Progenitor cell of endocrine pancreas (in vitro differentiated cells): ENCODE measurements at regions not wholly inside any gene's neighbourhood (a gene's known extent, or its start where the extent isn't known, plus 50 kb on each side); places are given as distances from the start of the nearest gene placed in this dataset.

Source experiments
- DNase-seq: peaks from one replicate; pipeline ENCODE4 v3.0.0; 2021; ENCODE audit warnings: low spot score; ENCODE audit not compliant: unreplicated experiment
- H3K27ac Mint-ChIP-seq: 2 replicates; pipeline ENCODE4 v1.8.0; 2021; ENCODE audit warnings: mild to moderate bottlenecking, moderate library complexity, mixed read lengths
- H3K27me3 Mint-ChIP-seq: 2 replicates; pipeline ENCODE4 v1.8.0; 2021; ENCODE audit warnings: mixed read lengths
- H3K36me3 Mint-ChIP-seq: 2 replicates; pipeline ENCODE4 v1.8.0; 2022; ENCODE audit warnings: mixed read lengths; ENCODE audit not compliant: insufficient read depth
- H3K4me1 Mint-ChIP-seq: 2 replicates; pipeline ENCODE4 v1.8.0; 2021; ENCODE audit warnings: low read depth, mixed read lengths
- H3K4me3 Mint-ChIP-seq: 2 replicates; pipeline ENCODE4 v1.8.0; 2021; ENCODE audit warnings: low read depth, mild to moderate bottlenecking, moderate library complexity, mixed read lengths
- H3K9me3 Mint-ChIP-seq: 2 replicates; pipeline ENCODE4 v1.8.0; 2021; ENCODE audit warnings: low read depth, mixed read lengths
- TF ChIP-seq, protein P1 (sequence below): fragments of 200-600 bp; sonication (generic); IDR thresholded peaks from one replicate; pipeline ENCODE4 v1.5.0; 2021; ENCODE audit warnings: antibody characterized with exemption, mild to moderate bottlenecking; ENCODE audit not compliant: unreplicated experiment

DNA sequence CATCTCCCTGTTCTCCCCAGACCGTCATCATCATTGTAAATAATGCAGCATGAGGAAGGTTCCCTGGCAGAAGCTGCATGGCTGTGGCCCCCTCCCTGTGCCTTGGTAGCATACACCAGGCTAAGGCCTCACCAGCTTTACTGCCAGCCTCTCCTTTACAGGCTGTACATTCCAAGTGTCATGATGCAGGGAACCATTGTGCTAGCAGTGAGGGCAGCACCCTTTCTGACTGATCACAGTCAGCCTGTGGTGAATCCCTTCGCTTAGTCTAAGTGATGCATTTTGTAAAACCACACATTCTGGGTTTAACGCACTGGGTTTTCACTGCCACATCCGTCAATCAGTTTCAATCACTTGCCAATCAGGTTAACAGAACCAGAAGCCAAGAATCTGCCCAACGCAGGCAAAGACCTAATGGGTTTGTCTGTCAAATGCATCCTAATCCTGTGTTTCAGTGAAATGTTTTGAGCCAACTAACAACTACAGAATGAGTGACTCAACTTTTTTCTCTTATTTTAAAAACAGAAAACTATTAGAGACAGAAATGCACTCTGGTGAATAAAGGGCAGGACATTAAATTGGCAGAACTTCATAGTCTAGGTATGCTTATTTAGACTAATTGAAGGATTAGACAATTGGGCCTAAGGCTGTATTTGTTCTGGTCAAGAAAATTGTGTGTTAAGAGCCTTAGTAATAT, 225.9 kb upstream of the DPH6 start:
- Mint-ChIP-seq H3K4me3 (no peak overlapping the region), H3K36me3 (no peaks in the 10 kb centered on the region), H3K4me1 (peaks cover 9% of the 10 kb centered on the region), H3K9me3 (no peaks in the 10 kb centered on the region), H3K27ac (no peak overlapping the region), H3K27me3 (no peaks in the 10 kb centered on the region)
- TF ChIP-seq, protein P1, sequence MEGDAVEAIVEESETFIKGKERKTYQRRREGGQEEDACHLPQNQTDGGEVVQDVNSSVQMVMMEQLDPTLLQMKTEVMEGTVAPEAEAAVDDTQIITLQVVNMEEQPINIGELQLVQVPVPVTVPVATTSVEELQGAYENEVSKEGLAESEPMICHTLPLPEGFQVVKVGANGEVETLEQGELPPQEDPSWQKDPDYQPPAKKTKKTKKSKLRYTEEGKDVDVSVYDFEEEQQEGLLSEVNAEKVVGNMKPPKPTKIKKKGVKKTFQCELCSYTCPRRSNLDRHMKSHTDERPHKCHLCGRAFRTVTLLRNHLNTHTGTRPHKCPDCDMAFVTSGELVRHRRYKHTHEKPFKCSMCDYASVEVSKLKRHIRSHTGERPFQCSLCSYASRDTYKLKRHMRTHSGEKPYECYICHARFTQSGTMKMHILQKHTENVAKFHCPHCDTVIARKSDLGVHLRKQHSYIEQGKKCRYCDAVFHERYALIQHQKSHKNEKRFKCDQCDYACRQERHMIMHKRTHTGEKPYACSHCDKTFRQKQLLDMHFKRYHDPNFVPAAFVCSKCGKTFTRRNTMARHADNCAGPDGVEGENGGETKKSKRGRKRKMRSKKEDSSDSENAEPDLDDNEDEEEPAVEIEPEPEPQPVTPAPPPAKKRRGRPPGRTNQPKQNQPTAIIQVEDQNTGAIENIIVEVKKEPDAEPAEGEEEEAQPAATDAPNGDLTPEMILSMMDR, result no peak
- DNase-seq, result no peak

DNA sequence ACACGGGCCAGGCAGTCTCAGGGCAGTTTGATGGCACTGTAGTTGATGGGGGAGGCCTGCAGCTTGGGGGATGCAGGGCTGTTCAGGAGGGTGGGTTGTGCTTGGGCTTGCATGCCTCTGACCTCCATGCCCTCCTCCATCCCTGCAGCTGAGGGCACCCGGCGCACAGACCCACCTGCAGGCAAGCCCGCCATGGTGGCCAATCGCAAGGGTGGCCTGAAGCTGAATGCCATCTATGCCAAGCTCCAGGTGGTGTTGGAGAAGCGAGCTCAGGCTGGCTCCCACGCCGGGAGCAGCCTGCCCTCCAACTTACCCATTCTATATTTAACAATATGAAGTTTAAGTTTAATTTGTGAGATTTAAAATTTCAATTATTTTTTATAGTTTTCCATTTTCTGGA, 228.7 kb upstream of the DPH6 start:
- DNase-seq, result no peak
- Mint-ChIP-seq H3K4me3 (no peak overlapping the region), H3K27ac (no peak overlapping the region), H3K36me3 (no peaks in the 10 kb centered on the region), H3K9me3 (no peaks in the 10 kb centered on the region), H3K4me1 (peaks cover 7% of the 10 kb centered on the region), H3K27me3 (no peaks in the 10 kb centered on the region)
- TF ChIP-seq, protein P1, result no peak

DNA sequence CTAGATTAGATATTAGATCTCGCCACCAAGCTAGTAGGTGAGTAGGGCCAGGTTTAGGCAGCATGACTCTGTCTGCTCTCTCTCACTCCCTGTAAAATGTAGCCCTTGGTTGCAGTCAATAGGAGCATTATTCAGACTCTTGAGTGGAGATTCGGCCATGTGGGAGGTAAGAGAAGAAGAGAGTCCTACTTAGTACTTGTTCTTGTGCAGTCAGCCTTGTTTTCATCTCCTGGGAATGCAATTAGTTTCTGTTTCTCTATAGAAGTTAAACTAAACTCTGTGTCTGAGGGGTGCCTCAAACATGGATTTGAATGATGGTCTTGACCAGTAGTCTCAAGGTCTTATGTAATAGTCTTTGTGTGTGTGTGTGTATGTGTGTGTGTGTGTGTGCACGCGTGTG, 229.5 kb upstream of the DPH6 start:
- Mint-ChIP-seq H3K4me3 (no peak overlapping the region), H3K27ac (no peak overlapping the region), H3K36me3 (no peaks in the 10 kb centered on the region), H3K4me1 (peaks cover 6% of the 10 kb centered on the region), H3K9me3 (no peaks in the 10 kb centered on the region), H3K27me3 (no peaks in the 10 kb centered on the region)
- DNase-seq, result no peak
- TF ChIP-seq, protein P1, result no peak

DNA sequence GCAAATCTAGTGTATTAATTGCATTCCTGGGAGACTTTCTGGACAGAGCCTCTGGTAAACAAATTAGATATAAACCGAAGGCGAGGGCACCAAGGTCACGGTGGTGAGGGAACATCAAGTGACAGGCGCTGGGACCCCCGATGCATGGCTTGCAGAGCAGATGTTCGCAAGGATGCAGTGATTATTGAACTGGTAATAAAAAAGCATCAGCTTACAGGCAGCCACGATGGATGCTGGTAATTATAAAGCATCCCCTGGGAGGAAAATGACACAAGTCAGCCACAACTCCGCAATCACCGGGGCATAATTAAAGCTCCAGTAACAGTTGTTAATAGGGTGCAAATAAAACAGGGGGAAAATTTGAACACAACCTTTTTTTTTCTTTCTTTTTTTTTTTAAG, 231.1 kb upstream of the DPH6 start:
- Mint-ChIP-seq H3K27me3 (peaks cover 6% of the 10 kb centered on the region), H3K4me1 (peaks cover 6% of the 10 kb centered on the region), H3K4me3 (no peak overlapping the region), H3K9me3 (no peaks in the 10 kb centered on the region), H3K36me3 (no peaks in the 10 kb centered on the region), H3K27ac (no peak overlapping the region)
- TF ChIP-seq, protein P1, result no peak
- DNase-seq, result no peak

DNA sequence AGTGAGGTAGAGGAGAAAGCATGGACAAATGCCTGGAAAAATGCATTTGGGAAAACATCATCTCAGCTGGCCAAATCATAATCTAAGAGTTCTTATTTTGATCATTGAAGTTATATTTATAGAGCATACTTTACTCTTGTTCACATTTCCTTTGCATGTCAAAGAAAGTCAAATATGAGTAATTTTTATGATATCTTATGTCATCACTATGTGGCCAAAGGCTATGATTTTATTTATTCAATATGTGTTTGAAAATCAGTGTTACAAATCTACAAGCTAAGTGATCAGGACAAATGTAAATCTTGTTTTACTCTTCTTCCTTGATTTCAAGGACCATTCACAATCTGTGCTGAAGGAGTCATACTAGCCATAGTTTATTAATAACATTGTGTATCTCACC, 237.2 kb upstream of the DPH6 start:
- H3K27ac Mint-ChIP-seq, result no peak overlapping the region
- peaks cover 2% of the 10 kb centered on the region for H3K4me1 Mint-ChIP-seq
- DNase-seq, result no peak
- peaks cover 2% of the 10 kb centered on the region for H3K9me3 Mint-ChIP-seq
- TF ChIP-seq, protein P1, result no peak
- H3K27me3 Mint-ChIP-seq, result peaks cover 6% of the 10 kb centered on the region
- H3K36me3 Mint-ChIP-seq, result no peaks in the 10 kb centered on the region
- no peak overlapping the region for H3K4me3 Mint-ChIP-seq
